ENCODE measurements at regions not wholly inside any gene's neighbourhood (a gene's known extent, or its start where the extent isn't known, plus 50 kb on each side); places are given as distances from the start of the nearest gene placed in this dataset.

GRCh38 chr20:16637797-16638196 lies 64.5 kb upstream of the KIF16B start:
- no peak for TF ChIP-seq CTCF (IDR thresholded peaks at IDR 0.05)
- Mint-ChIP-seq H3K36me3 (ENCODE audit: low read depth) (no peaks in the 10 kb centered on the region), H3K27ac (ENCODE audit: unreplicated experiment) (no peak overlapping the region), H3K9me3 (ENCODE audit: low read depth) (no peaks in the 10 kb centered on the region), H3K27me3 (ENCODE audit: low read depth) (peaks cover 3% of the 10 kb centered on the region), H3K4me1 (ENCODE audit: low read depth) (no peaks in the 10 kb centered on the region), H3K4me3 (ENCODE audit: unreplicated experiment) (no peak overlapping the region)
- no peak for DNase-seq (ENCODE audit: low spot score)

GRCh38 chr20:16626849-16627248 lies 53.6 kb upstream of the KIF16B start:
- DNase-seq (ENCODE audit: low spot score): no peak
- H3K4me1 Mint-ChIP-seq (ENCODE audit: low read depth): no peaks in the 10 kb centered on the region
- no peak for TF ChIP-seq CTCF (IDR thresholded peaks at IDR 0.05)
- H3K4me3 Mint-ChIP-seq (ENCODE audit: unreplicated experiment): no peak overlapping the region
- H3K27me3 Mint-ChIP-seq (ENCODE audit: low read depth): peaks cover 1% of the 10 kb centered on the region
- H3K9me3 Mint-ChIP-seq (ENCODE audit: low read depth): peaks cover 2% of the 10 kb centered on the region
- H3K27ac Mint-ChIP-seq (ENCODE audit: unreplicated experiment): no peak overlapping the region
- H3K36me3 Mint-ChIP-seq (ENCODE audit: low read depth): peaks cover 1% of the 10 kb centered on the region

- Mint-ChIP-seq H3K4me3 (ENCODE audit: unreplicated experiment) (no peak overlapping the region), H3K27me3 (ENCODE audit: low read depth) (peaks cover under 1% of the 10 kb centered on the region), H3K27ac (ENCODE audit: unreplicated experiment) (no peak overlapping the region), H3K9me3 (ENCODE audit: low read depth) (peaks cover 5% of the 10 kb centered on the region), H3K4me1 (ENCODE audit: low read depth) (no peaks in the 10 kb centered on the region), H3K36me3 (ENCODE audit: low read depth) (peaks cover 1% of the 10 kb centered on the region)
- TF ChIP-seq CTCF (IDR thresholded peaks at IDR 0.05): no peak
- no peak for DNase-seq (ENCODE audit: low spot score)
These were observed 50.9 kb upstream of the KIF16B start for GRCh38 chr20:16624106-16624505.
